Muscle of arm (tissue), 1 donor: ENCODE measurements at regions not wholly inside any gene's neighbourhood (a gene's known extent, or its start where the extent isn't known, plus 50 kb on each side); places are given as distances from the start of the nearest gene placed in this dataset.
A peak's percentile ranks its signal among the peaks of the same experiment; 100 is the strongest.
"Not testable (repeated sequence)": the region's sequence is repeated elsewhere in the genome, so short reads cannot be mapped to it uniquely, and the experiment has no call there.

Experiments used
- DNase-seq: peaks from one replicate; pipeline ENCODE4 v3.0.0-alpha.2; 2013

- DNase-seq: no peak
Measured at GRCh38 chrX:3550871-3551270, 162.6 kb downstream of the PRKX start.

DNA sequence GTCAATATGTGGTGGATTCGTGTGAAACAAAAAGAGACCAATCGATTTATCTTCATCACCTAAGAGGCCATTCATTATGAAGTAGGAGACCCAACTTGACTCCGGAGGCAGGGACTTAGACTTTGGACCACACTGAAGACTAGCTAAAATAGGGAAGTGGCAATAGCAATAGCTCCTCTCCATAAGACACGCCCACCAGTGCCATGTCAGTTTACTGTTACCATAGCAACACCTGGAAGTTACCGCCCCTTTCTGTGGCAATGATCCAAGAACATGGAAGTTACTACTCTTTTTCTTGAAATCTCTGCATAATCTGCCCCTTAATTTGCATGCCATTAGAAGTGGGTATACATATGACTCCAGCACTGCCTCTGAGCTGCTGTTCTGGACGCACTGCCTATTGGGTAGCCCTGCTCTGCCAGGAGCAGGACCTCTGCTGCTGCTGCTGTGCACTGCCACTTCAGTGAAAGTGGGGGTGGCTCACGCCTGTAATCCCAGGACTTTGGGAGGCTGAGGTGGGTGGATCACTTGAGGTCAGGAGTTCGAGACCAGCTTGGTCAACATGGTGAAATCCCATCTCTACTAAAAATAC lies 163.2 kb downstream of the PRKX start:
- DNase-seq: no peak

DNA sequence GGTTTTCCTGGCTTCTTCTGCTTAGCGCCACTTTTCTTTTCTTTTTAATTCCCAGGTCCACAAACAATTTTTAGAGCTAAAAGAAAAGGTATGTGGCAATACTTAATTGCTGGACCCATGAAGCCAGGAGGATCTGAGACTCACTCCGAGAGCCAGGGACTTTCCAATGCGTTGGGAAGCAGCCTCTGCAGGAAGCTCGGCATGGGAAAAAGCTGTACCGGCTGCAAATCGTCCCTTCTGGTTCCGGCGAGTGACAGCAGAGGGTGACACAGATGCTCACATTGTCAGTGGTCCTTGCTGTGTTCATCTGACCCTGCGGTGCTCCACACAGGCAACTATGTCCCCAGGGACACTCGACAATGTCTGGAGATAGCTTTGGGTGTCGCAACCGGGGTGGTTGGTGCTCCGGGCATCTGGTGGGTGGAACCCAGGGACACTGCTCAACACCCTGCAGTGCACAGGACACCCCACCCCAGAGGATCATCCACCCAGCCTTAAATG lies 164.0 kb downstream of the PRKX start:
- DNase-seq: peak; percentile 63

GRCh38 chrX:3548765-3549391 lies 164.6 kb downstream of the PRKX start:
- DNase-seq: peak; percentile 73

GRCh38 chrX:3545901-3546300 lies 167.5 kb downstream of the PRKX start:
- no peak for DNase-seq

DNA sequence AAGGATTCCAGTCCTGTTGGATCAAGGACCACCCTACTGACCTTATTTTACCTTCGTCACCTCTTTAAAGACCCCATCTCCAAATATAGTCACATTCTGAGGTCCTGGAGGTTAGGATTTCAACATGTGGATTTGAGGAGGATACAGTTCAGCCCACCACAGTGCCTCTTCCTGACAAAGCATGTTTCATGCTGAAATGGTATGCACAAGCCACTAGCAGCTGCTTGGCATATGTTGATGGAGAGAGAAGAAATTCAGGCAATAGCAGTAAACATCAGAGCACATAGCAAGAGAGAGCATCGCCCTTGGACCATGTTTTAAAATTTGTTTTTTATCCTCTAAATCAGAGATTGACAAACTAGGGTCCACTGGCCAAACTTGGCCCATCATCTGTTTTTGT lies 172.1 kb downstream of the PRKX start:
- no peak for DNase-seq

DNA sequence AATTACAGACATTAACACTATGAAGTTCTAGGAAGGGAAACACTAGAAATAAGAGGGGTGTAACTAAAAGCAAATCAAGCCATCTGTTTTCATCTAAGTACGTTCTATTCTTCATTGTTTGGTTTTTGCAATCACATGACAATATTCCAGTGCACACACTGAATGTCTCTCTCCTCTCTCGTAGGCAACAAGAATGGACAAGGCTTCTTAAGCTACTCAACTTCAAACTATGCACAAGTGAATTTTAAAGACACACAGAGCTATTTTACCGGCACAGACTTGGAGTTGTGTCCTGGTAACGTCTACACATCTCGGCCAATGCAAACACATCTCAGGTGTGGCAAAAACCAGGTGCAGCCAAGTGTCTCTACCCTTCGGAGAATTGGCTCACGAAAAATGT lies 173.3 kb downstream of the PRKX start:
- DNase-seq: no peak

GRCh38 chrX:3532581-3533085 lies 180.8 kb downstream of the PRKX start:
- no peak for DNase-seq

DNA sequence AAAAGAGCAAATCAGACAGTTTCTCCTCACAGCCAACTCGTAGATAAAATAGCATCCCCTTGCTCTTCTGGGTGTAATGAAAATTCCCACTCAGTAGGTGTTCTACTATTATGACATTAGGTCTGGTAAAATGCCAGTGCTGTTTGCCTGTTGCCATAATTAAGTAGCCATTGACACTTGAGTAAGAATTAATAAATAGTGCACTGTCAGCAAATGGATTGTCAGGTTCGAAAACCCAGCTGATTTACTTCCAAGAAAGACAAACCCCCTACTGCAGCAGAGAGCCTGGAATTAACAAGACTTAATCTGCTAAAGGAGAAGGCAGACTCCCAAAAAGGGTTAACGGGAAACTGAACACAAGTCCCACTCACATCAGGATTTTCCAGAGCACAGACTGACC lies 182.0 kb downstream of the PRKX start:
- DNase-seq: not testable (repeated sequence)

GRCh38 chrX:3529466-3530010 lies 183.1 kb upstream of the MXRA5 start:
- no peak for DNase-seq

DNA sequence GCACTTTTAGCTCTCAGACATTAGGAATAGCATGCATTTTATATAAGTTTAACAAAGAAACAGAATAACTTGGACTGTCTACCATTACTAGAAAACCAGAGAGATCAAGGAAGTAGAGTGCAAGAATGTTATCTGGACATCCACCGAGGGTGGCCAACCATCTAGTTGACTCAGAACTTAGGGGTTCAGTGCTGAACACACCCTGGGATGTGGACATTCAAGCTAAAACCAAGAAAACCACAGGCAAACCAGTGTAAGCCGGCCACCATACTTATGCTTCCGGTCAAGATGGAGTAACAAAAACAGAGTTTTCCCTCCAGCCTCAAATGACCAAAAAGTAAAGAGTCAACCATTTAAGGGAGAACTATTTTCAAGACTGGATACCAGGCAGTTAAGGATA lies 181.4 kb upstream of the MXRA5 start:
- no peak for DNase-seq

GRCh38 chrX:3527166-3527565 lies 180.7 kb upstream of the MXRA5 start:
- no peak for DNase-seq

DNA sequence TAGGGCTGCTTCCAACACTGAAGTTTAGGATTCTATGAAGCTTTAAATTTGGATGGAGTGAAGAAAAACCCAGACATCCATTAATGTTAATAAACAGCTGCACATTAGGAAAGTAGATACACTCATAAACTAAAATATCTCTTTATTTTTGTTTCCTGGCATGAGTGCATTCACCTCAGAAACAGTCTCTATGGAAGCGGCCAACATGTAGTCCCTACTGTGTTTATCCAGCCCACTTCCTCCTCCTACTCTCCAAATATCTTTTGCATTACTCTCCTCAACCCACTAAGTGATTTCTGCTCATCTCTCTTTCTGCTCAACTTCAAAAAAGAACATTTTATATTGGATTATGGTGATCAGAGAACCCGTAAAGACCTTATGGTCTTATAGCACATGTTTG lies 180.3 kb upstream of the MXRA5 start:
- no peak for DNase-seq

GRCh38 chrX:3526071-3526470 lies 179.6 kb upstream of the MXRA5 start:
- DNase-seq: peak; percentile 79

GRCh38 chrX:3522101-3522650 lies 175.7 kb upstream of the MXRA5 start:
- DNase-seq: peak; percentile 65

GRCh38 chrX:3521396-3521795 lies 174.9 kb upstream of the MXRA5 start:
- DNase-seq: no peak

DNA sequence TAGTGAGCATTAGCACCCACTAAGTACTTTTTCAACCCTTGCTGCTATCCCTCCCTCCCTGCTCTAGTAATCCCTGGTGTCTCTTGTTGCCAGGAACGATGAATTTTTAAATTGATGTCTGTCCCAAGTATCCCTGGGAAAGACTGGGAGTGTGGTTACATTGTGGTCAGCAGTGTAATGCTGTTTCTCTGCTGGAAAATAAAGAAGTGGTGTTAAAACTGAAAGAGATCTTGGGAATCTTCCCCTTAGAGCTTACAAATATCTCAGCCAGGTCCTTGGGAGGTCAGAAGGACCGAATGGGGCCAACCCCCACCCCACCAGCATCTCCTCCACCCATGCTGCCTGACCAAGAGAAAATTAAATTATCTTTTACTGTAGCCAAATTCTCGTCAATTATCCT lies 174.5 kb upstream of the MXRA5 start:
- DNase-seq: no peak

GRCh38 chrX:3520458-3520857 lies 174.0 kb upstream of the MXRA5 start:
- DNase-seq: no peak

GRCh38 chrX:3519384-3519783 lies 172.9 kb upstream of the MXRA5 start:
- DNase-seq: not testable (repeated sequence)

GRCh38 chrX:3518870-3519269 lies 172.4 kb upstream of the MXRA5 start:
- DNase-seq: no peak

DNA sequence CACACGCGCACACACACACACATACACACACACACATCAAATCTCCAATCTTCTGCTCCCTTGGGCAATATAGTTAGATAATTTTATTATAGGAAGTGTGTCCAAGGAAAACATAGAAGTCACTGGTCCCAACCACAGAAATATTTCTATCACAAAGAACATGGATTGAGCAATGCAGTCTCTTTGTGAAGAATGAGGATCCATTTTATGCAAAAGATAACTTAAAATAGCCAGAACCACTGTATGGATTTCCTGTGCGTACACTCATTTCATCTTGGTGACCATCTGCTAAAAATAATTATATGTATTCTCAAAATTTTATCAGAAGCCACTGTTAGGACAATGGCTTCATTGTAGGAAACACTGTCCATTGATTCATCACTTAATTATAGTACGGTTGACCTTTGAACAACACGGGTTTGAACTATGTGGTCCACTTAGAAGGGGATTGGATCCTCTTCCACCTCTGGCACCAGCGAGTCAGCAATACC lies 169.6 kb upstream of the MXRA5 start:
- no peak for DNase-seq

- no peak for DNase-seq
Measured at GRCh38 chrX:3514996-3515395, 168.5 kb upstream of the MXRA5 start.

DNA sequence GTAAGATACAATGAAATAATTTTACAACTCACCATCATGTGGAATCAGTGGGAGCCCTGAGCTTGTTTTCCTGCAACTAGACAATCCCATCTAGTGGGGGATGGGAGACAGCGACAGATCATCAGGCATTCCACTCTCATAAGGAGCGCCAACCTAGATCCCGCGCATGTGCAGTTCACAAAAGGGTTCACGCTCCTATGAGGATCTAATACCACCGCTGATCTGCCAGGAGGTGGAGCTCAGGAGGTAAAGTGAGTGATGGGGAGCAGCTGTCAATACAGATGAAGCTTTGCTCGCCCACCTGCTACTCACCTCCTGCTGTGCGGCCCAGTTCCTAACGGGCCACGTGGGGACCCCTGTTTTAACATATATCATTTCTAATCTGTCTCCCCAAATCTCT lies 165.7 kb upstream of the MXRA5 start:
- DNase-seq: not testable (repeated sequence)
